HG03045 (cell line): ENCODE measurements at regions not wholly inside any gene's neighbourhood (a gene's known extent, or its start where the extent isn't known, plus 50 kb on each side); places are given as distances from the start of the nearest gene placed in this dataset.

Experiments
- ATAC-seq: cut with Tn5 transposase; IDR thresholded peaks from one replicate; pipeline ENCODE4 v1.9.1; 2021; ENCODE audit warnings: mild to moderate bottlenecking, moderate library complexity; ENCODE audit not compliant: unreplicated experiment

DNA sequence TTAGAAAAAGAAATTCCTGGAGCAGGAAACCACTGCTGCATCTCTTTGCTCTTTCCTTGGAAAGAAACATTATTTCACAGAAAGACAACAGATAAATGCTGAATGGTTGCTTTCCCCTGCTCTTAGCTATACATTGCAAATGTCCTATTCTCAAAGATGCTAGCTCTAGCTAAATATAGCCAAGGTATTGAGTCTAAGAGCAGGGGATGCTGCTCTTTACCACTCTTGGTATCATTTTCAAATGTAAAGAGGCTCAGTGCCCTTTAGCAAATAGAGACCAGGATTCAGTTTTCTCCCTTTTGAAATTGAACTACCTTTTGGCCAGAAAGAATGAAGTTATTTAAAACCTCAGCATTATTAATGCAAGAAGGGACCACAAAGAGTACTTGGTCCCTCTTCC, 104.0 kb upstream of the FUT8 start:
- no peak for ATAC-seq

DNA sequence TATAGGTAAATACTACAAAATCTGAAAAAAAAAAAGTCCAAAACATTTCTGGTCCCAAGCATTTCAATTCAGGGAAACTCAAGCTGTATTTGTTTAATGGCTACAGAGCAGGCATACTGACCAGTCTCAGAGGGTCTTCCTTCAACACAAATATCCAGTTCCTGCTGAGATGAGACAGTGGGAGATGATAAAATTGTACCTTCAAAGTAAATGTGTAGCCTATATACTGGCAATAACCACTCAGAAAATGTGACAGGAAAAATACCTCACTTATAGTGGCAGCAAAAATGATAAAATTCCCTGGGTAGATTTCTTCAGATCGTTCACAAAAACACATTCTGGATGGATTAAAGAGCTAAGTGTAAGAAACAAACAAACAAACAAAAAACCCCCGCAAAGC, 102.0 kb upstream of the FUT8 start:
- no peak for ATAC-seq

DNA sequence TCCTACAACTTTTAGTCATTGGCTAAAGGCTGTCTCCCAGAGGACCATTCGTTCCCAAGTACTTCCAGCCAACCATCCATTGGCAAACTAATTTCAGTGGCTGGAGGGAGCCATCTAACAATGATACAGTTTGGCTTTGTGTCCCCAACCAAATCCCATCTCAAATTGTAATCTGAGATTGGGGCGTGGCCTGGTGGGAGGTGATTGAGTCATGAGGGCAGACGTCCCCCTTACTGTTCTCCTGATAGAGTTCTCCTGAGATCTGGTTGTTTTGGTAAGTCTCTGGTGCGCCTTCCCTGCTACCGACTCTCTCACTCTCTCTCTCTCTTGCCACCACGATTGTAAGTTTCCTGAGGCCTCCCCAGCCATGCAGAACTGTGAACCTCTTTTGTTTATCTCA, 99.7 kb upstream of the FUT8 start:
- no peak for ATAC-seq

DNA sequence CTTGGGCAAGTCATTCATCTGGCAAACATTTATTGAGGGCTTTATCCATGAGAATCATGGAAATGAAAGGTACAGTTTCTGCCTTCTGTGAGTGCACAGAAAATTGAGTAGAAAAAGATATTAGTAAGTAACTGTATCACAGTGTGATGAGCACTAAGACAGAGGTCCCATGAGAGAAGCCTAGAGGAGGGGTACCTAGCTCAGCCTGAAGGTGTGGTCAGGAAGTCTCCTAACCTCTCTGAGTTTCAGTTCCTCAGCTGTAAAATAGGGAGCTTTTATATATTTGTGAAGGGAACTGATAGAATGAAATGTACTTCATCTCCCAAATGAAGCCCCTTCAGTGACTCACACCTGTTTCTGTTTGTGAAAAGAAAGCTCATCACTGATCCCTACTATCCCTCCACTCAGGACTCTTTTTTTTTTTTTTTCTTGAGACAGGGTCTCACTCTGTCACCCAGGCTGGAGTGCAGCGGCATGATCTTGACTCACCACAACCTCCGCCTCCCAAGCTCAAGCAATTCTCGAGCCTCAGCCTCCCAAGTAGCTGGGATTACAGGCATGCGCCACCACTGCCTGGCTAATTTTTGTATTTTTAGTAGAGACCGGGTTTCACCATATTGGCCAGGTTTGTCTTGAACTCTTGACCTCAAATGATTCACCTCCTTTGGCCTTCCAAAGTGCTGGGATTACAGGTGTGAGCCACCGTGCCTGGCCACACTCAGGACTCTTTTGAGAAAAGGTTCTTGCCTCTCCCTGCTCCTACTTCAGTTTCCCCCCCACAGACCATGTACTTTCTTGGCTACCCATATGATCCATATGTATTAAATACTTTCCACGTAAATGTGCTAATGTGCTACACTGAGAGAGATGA, 93.7 kb upstream of the FUT8 start:
- ATAC-seq: no peak

DNA sequence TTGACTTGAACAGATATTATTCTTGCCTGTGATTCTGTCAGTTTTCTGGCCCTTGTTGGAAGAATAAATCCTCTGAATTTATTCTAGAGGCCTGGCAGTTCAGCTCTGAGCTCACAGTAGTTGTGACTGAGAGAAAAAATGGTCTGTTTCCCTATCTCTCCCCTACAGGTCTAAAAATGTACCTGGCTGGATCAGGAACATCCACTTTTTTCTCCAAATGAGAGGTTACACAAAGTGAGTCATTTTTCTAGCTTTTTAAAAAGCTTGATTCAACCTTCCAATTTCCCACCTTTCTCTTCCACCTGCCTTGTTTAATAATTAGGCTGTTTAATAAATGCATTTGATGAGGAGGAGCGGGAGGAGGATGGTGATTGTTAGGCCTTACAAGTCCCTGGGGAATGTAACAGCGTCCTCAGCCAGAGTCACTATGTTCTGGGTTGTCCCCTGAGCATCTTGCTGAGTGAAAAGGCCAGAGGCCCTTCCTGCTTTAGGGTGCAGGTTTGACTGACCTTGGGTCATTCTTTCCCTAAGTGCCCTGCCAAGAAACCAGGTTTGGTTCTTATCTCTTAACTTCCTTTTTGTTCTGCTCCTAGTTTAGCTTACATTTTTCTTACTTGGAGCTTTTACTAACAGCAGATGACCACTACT, 91.7 kb upstream of the FUT8 start:
- ATAC-seq: peak; percentile 15

DNA sequence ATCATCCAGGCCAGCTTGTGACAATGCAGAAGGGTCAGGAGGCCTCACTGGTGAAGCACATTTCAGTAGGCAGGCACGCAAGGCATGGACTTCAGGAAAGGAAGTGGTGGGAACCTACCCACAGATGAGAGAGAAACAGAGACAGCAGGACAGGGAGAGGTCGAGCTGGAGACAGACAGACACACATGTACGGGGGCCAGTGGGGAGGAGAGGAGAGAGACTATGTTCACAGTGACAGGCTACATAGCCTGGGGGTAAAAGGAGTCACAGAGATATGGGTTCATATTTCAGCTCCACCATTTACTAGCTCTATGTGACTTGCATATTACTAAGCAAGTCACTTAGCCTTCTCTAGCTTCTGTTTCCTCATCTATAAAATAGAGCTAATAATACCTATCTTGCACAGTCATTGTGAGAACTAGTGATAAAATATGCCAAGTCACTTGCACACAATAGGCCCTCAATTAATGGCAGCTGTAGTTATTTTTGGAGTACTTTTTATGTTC, 91.1 kb upstream of the FUT8 start:
- ATAC-seq: peak; percentile 57

DNA sequence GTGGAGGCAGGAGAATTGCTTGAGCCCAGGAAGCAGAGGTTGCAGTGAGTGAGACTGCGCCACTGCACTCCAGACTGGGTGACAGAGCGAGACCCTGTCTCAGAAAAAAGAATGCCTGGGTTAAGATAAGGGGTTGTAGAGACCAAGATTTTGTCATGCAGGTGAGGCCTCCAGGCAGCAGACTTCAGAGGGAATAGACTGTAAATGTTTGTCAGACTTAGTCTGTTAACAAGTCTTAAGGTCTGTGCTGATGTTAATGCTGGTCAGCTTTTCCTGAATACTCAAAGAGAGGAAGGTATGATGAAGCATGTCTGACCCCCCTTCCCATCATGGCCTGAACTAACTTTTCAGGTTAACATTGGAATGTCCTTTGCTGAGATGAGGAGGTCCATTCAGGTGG, 83.0 kb upstream of the FUT8 start:
- ATAC-seq: no peak

DNA sequence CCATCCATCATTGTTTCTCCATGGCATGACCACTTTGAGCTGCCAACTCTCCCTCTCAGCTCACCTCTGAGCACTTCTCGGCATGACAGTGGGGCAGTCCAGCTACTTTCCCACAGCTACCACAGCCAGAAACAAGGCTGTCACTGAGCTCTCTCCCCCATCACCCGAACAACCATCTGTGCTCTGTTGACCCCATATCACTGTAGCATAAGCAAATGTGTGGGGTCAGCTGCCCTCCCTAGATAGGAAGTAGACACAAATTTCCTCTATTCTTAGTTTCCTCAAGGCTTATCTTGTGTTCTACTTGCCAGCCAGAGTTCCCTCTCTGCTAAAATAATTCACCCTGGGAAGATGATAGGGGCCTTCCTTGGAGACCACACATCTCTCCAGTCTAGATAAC, 82.6 kb upstream of the FUT8 start:
- no peak for ATAC-seq

DNA sequence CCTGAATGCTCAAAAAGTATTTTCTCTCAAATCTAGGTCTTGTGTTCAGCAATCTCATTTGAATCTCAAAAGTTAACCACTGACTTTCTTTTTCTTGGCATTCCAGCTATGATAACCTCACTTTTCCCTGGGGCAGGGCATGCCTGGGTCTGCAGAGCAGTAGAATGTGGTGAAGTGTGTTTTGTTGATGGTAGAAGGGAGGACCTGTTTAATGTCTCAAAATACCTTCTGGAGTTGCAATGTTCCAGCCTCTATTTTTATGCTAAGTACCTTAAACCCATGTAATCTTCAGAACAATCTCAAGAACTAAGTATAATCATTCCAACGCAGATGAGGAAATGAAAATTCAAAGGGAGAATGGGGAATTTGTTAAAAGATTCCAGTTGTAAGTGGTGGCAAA, 82.1 kb upstream of the FUT8 start:
- no peak for ATAC-seq

DNA sequence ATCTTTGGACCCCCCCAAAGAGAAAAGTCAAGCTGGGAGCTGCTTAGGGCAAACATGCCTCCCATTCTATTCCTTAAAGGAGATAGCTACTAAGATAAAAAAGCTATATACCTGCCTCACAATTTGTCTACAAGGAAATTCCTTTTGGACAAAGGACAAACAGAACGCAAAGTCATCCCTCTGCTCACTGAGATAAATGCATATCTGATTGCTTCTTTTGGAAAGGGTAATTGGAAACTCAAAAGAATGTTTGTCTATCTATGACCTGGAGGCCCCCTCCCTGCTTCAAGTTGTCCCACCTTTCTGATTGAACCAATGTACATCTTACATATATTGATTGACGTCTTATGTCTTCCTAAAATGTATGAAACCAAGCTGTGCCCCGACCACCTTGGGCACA, 80.9 kb upstream of the FUT8 start:
- no peak for ATAC-seq

DNA sequence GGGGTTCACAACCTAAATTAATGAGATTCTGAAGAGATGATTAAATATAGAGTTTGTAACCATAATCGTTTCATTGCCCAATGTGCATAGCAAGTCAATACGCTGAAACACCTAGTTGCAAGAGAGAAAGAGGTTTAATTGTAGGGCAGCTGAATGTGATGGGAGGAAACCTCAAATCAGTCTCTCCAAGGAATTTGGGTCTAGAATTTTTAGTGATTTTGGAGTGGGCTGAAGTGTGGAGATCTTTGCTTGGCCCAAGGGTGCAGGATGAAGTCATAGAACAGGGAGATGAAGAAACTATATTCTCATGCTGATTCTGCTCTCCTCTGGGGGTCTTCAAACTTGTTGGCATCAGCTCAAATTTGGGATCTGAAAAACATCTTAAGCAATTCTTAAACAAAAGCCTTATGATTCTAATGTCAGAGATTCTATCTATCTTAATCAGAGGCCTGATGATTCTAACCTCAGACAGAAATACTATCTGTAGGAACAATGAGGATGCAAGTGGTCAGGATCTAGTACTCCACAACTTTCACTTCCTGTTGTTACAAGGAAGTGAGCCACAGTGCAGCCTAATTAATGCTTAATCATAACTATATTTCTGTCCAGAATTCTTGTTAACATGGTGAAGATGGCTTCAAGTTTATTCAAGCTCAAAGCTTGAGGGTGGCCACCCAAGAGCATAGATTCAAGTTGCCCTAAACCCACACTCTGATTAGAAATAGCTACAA, 80.2 kb upstream of the FUT8 start:
- no peak for ATAC-seq

DNA sequence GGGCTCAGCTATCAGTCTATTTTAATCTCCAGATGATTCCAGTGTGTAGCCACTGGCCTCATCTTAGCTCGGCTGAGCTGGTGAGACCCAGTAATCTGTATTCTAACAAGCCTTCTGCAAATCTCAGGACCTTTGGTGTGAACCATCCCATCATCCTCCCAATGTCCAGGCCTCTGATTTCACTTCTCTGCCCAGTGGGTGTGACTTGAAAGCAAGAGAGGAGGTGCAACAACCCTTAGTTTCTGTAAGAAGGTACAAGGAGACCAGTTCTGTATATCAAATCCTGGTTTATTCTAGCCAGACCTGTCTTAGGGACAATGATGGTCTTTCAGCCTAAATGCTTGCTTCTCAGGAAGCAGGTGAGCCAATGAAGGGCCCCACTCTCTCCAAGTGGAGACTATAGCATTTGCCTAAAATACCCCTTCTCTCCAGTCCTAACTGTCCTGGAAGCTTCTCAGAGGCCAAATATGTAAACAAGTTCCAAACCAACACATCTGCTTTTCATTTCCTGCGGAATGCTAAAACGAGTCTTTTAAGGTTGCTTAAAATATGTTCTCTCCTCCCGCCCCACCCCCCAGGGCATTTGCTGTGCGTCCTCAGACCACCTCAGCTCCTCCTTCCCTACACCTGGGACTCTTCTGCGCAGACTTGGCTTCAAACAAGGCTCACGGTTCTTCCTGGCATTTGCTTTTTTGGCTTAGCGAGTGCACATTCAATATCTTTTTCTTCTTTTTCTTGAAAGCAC, 78.4 kb upstream of the FUT8 start:
- no peak for ATAC-seq

DNA sequence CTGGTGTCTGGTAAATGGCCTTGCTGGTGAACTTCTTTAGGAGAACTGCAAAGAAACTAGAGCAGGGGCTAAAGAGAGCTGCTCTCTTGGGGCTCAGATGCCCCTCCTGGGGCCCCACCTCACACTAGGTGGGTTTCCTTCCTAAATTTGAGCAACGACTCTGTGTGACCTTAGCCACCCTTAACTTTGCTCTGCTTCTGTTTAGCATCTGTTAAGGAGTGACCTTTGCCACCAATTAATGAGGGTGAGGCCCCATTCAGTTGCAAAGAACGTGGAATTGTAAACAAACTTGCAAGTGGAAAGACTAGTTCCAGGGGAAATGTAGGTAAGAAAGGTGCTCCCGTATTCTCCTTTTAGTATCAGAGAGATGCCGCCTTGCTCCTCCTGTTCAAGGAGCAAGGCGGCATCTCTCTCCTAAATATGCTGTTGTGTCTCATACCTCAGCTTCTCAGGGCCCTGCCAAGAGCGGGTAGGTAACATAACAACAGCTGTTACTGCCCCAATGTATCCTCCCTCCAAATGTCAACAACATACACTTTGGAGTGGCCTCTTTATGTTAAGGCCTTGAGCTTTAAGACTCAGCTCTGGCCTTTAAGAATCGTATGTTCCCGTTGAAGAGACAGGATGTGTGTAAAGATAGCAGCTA, 77.6 kb upstream of the FUT8 start:
- ATAC-seq: no peak

DNA sequence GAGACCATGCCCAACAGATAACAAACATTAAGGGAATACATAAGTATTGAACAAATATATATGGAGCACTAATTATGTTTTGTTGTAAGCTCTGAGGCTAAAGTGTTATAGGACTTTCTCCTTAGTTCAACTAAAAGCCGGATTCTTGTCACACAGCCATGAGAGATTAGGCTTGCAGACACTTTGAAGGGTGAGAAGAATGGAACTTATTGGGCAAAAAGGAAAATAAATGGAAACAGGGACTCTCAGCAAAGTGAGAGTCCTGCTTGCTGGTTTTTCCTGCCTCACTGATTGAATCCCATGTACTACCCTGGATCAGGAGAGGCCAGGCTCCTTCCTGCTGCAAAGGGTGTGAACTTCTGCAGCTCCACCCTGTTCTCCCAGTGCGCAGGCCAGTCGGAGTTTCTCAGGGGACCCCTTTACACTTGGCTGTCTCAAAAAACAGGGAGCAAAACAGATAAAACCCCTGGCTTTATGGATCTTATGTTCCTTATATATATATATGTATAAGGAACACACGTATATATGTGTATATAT, 77.1 kb upstream of the FUT8 start:
- ATAC-seq: no peak

DNA sequence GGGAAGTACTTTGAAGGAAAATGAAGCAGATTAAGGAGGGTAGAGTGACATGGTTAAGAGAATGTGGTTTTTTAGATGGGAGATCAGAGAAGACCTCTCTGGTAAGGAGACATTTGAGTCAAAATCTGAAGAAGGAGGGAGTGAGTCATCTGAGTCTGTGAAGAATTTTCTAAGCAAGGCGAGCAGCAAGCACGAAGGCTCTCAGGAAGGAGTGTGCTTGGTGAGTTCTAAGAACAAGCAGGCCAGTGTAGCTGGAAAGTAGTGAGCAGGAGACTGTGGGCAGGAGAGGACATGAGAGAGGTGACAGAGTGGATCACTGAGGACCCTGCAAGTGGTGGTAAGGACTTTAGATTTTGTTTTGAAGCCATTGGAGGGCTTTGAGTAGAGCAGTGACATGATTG, 76.3 kb upstream of the FUT8 start:
- ATAC-seq: peak; percentile 66

DNA sequence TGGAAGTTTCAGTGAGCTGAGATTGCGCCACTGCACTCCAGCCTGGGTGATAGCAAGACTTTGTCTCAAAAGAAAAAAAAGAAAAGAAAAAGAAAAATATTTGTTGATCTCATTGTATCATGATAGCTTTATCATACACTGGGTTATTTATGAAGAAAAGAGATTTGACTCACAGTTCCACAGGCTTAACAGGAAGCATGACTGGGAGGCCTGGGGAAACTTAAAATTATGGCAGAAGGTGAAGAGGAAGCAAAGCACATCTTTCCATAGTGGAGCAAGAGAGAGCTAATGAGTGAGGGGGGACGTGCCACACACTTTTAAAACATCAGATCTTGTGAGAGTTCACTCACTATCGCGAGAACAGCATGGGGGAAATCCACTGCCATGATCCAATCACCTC, 72.7 kb upstream of the FUT8 start:
- ATAC-seq: no peak

DNA sequence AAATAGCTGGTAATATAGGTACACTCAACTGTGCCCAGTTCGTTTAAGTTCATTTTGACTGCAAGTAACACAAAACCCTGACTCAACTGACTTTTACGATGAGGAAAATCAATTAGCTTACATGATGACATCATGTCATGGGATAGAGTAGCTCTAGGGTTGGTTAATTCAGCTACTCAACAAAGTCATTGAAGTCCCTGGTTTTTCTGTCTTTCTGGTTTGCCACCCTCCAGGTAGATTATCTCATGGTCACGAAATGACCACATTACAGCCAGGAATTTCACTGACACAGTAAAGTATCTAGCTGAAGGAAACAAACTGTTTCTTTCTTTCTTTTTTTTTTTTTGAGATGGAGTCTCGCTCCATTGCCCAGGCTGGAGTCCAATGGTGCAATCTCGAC, 68.5 kb upstream of the FUT8 start:
- ATAC-seq: no peak

DNA sequence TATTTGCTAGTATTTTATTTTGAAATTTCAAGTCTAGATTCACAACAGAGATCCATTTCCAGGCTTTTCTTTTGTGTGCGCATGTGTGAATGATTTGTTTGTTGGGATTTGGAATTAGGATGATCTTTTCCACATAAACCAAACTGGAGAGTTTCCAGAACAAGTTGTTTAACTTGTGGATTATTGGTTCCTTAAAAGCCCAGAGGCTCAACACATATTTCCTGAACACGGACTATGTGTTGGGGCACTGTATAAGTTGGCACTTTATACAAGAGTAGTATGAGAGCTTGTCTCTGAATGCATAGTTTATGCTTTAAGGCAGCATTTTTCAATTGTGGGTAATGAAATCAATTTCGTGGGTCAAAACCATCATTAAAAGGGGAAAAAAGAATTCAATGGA, 67.3 kb upstream of the FUT8 start:
- no peak for ATAC-seq

DNA sequence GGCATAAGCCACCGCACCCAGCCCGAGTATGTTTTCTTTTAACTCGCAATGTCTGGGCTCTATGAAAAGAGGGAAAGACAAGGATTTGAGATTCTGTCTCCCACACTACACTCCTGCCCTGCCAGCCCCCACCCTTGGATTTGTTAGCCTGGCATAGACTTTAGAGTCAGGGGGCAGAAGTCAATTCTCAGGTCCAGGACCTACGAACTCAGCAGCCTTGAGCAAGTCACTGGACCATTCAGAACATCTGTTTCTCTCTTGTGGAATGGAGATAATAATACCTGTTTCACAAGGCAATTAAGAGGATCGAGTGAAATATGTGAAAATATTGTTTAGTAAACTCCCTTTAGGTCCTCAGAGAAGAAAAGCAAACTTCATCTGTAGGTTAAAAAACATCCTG, 66.1 kb upstream of the FUT8 start:
- no peak for ATAC-seq

DNA sequence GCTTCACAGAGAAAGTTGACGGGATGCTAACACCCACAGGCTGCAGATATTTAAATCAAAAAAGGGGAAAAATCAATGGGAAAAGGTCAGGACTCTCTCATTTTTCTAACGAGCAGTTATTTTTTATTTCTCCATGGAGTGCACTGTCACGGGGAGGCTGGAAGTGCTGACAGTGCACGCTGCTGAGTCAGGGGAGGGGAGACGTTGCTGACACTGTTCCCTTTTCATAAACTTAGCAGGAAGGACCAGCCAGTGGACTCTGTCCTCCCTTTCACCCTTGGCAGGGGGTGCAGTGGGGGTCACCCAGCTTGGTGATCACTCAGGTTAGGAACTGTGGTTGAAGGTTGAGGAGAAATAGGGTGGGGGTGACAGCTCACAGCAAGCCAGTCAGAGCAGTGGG, 65.6 kb upstream of the FUT8 start:
- no peak for ATAC-seq
